ENCODE measurements at regions not wholly inside any gene's neighbourhood (a gene's known extent, or its start where the extent isn't known, plus 50 kb on each side); places are given as distances from the start of the nearest gene placed in this dataset.

DNA sequence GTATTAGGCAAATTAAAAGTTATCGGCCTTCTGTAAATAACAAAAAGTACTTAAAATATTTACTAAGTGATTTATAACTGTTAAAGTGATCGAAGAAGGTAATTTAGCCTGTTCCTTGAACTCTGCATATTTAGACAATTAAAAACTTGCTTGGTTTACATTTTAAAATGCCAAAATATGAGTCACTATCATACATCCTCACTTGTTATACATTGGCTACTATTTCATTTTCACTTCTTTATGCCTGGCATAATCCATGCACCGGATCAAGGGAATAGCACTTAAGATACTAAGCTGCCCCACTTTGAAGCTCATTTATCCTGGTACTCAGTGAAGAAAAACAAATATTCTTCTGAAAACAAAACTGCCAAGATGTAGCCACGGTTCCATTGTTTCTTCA lies 344.6 kb downstream of the UBE3D start:
- Mint-ChIP-seq H3K27me3 (ENCODE audit: low read depth, unreplicated experiment) (no peaks in the 10 kb centered on the region), H3K4me3 (ENCODE audit: unreplicated experiment) (no peak overlapping the region), H3K27ac (ENCODE audit: unreplicated experiment) (no peak overlapping the region), H3K9me3 (ENCODE audit: unreplicated experiment) (peaks cover 7% of the 10 kb centered on the region), H3K4me1 (ENCODE audit: low read depth, unreplicated experiment) (no peaks in the 10 kb centered on the region), H3K36me3 (ENCODE audit: low read depth, unreplicated experiment) (no peaks in the 10 kb centered on the region)
- TF ChIP-seq, protein P1, sequence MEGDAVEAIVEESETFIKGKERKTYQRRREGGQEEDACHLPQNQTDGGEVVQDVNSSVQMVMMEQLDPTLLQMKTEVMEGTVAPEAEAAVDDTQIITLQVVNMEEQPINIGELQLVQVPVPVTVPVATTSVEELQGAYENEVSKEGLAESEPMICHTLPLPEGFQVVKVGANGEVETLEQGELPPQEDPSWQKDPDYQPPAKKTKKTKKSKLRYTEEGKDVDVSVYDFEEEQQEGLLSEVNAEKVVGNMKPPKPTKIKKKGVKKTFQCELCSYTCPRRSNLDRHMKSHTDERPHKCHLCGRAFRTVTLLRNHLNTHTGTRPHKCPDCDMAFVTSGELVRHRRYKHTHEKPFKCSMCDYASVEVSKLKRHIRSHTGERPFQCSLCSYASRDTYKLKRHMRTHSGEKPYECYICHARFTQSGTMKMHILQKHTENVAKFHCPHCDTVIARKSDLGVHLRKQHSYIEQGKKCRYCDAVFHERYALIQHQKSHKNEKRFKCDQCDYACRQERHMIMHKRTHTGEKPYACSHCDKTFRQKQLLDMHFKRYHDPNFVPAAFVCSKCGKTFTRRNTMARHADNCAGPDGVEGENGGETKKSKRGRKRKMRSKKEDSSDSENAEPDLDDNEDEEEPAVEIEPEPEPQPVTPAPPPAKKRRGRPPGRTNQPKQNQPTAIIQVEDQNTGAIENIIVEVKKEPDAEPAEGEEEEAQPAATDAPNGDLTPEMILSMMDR (IDR thresholded peaks at IDR 0.05; ENCODE audit: insufficient read depth, low read depth, low read length): no peak
- TF ChIP-seq EZH2 (IDR thresholded peaks at IDR 0.05; ENCODE audit: insufficient read depth, low read length): no peak
- Histone ChIP-seq H2AFZ (ENCODE audit: low read depth, low read length) (no peak overlapping the region), H3K36me3 (ENCODE audit: insufficient read depth, low read length) (no peaks in the 10 kb centered on the region), H4K20me1 (ENCODE audit: insufficient read depth, low read length) (no peaks in the 10 kb centered on the region), H3K9ac (ENCODE audit: low read length) (no peak overlapping the region), H3K4me2 (ENCODE audit: low read length) (no peak overlapping the region), H3K79me2 (ENCODE audit: insufficient read depth, low read length) (no peaks in the 10 kb centered on the region), H3K27ac (ENCODE audit: low read depth, low read length) (no peak overlapping the region), H3K4me3 (ENCODE audit: insufficient read depth, low read depth, low read length) (no peak overlapping the region), H3K9me3 (ENCODE audit: insufficient read depth, low read depth, low read length) (no peaks in the 10 kb centered on the region), H3K4me1 (ENCODE audit: insufficient read depth, low read length) (no peaks in the 10 kb centered on the region), H3K27me3 (ENCODE audit: insufficient read depth, low read length) (no peaks in the 10 kb centered on the region)
- peak; percentile 8 for DNase-seq (ENCODE audit: low read depth)
- no peak for FAIRE-seq

DNA sequence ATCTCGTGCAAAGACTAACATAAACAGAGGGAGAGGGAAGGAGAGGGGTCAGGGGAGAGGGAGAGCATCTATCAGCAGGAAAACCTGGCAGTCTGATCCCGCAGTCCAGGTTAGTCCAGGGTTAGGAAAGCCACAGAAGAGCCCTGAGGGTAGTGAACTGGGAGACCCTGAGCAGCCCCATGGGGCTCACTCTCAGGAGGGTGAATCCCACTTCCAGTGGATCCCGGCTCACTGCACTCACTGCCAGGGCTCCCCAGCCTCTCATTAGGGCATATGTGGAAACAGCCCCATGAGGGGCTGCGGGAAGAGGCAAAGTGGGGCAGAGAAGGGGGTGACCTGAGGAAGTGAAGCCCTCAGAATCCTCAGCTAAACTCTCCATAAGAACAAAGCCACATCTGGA lies 329.9 kb downstream of the UBE3D start:
- H3K36me3 ChIP-seq (ENCODE audit: insufficient read depth, low read length): no peaks in the 10 kb centered on the region
- FAIRE-seq (no peak), DNase-seq (ENCODE audit: low read depth) (no peak)
- H3K4me1 ChIP-seq (ENCODE audit: insufficient read depth, low read length): no peaks in the 10 kb centered on the region
- TF ChIP-seq, protein P1 (IDR thresholded peaks at IDR 0.05; ENCODE audit: insufficient read depth, low read depth, low read length): no peak
- no peak for TF ChIP-seq EZH2 (IDR thresholded peaks at IDR 0.05; ENCODE audit: insufficient read depth, low read length)
- Mint-ChIP-seq H3K4me3 (ENCODE audit: unreplicated experiment) (no peak overlapping the region), H3K9me3 (ENCODE audit: unreplicated experiment) (peaks cover 2% of the 10 kb centered on the region), H3K27ac (ENCODE audit: unreplicated experiment) (no peak overlapping the region), H3K36me3 (ENCODE audit: low read depth, unreplicated experiment) (no peaks in the 10 kb centered on the region), H3K4me1 (ENCODE audit: low read depth, unreplicated experiment) (no peaks in the 10 kb centered on the region), H3K27me3 (ENCODE audit: low read depth, unreplicated experiment) (peaks cover 1% of the 10 kb centered on the region)
- no peaks in the 10 kb centered on the region for H3K79me2 ChIP-seq (ENCODE audit: insufficient read depth, low read length)
- H2AFZ ChIP-seq (ENCODE audit: low read depth, low read length): no peak overlapping the region
- no peaks in the 10 kb centered on the region for H3K9me3 ChIP-seq (ENCODE audit: insufficient read depth, low read depth, low read length)
- H4K20me1 ChIP-seq (ENCODE audit: insufficient read depth, low read length): no peaks in the 10 kb centered on the region
- no peak overlapping the region for H3K27ac ChIP-seq (ENCODE audit: low read depth, low read length)
- H3K4me3 ChIP-seq (ENCODE audit: insufficient read depth, low read depth, low read length): no peak overlapping the region
- peaks cover 3% of the 10 kb centered on the region for H3K27me3 ChIP-seq (ENCODE audit: insufficient read depth, low read length)
- H3K4me2 ChIP-seq (ENCODE audit: low read length): no peak overlapping the region
- no peak overlapping the region for H3K9ac ChIP-seq (ENCODE audit: low read length)

DNA sequence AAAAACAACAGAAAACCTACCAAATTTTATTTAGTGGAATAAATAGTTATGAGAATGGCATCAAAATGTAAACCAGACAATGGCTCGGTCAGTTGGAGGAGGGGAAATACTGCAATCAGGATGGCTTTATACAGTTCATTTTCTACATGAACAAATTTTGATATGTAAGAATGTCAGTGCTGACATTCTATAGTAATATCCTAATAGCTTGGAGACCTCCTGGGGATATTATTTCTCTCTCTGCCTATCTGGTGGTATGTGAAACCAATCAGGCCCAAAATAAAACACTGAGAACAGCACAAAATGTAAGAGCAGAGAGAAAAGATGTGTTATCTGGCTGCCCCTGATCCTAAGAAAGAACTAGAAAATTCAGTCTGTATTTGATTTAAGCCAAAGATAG lies 327.7 kb downstream of the UBE3D start:
- H4K20me1 ChIP-seq (ENCODE audit: insufficient read depth, low read length): no peaks in the 10 kb centered on the region
- no peaks in the 10 kb centered on the region for H3K4me1 Mint-ChIP-seq (ENCODE audit: low read depth, unreplicated experiment)
- H3K9me3 ChIP-seq (ENCODE audit: insufficient read depth, low read depth, low read length): no peaks in the 10 kb centered on the region
- H3K9me3 Mint-ChIP-seq (ENCODE audit: unreplicated experiment): no peaks in the 10 kb centered on the region
- H3K36me3 ChIP-seq (ENCODE audit: insufficient read depth, low read length): no peaks in the 10 kb centered on the region
- H3K79me2 ChIP-seq (ENCODE audit: insufficient read depth, low read length): no peaks in the 10 kb centered on the region
- peaks cover 3% of the 10 kb centered on the region for H3K27me3 ChIP-seq (ENCODE audit: insufficient read depth, low read length)
- TF ChIP-seq EZH2 (IDR thresholded peaks at IDR 0.05; ENCODE audit: insufficient read depth, low read length): no peak
- TF ChIP-seq, protein P1 (IDR thresholded peaks at IDR 0.05; ENCODE audit: insufficient read depth, low read depth, low read length): no peak
- no peak overlapping the region for H3K9ac ChIP-seq (ENCODE audit: low read length)
- no peak overlapping the region for H2AFZ ChIP-seq (ENCODE audit: low read depth, low read length)
- H3K27ac Mint-ChIP-seq (ENCODE audit: unreplicated experiment): no peak overlapping the region
- H3K36me3 Mint-ChIP-seq (ENCODE audit: low read depth, unreplicated experiment): no peaks in the 10 kb centered on the region
- no peak overlapping the region for H3K4me3 ChIP-seq (ENCODE audit: insufficient read depth, low read depth, low read length)
- DNase-seq (ENCODE audit: low read depth) (no peak), FAIRE-seq (no peak)
- H3K4me3 Mint-ChIP-seq (ENCODE audit: unreplicated experiment): no peak overlapping the region
- H3K27ac ChIP-seq (ENCODE audit: low read depth, low read length): no peak overlapping the region
- peaks cover 1% of the 10 kb centered on the region for H3K27me3 Mint-ChIP-seq (ENCODE audit: low read depth, unreplicated experiment)
- no peak overlapping the region for H3K4me2 ChIP-seq (ENCODE audit: low read length)
- H3K4me1 ChIP-seq (ENCODE audit: insufficient read depth, low read length): no peaks in the 10 kb centered on the region
